GM21390 (cell line): ENCODE measurements at regions not wholly inside any gene's neighbourhood (a gene's known extent, or its start where the extent isn't known, plus 50 kb on each side); places are given as distances from the start of the nearest gene placed in this dataset.
"Not testable (repeated sequence)": the region's sequence is repeated elsewhere in the genome, so short reads cannot be mapped to it uniquely, and the experiment has no call there.

Experiments used
- ATAC-seq: cut with Tn5 transposase; IDR thresholded peaks from one replicate; pipeline ENCODE4 v1.9.1; 2021; ENCODE audit not compliant: unreplicated experiment

GRCh38 chr2:107102176-107102575 lies 216.2 kb upstream of the ST6GAL2 start:
- ATAC-seq: no peak

- no peak for ATAC-seq
Observed at GRCh38 chr2:107107351-107107750, 221.4 kb upstream of the ST6GAL2 start.

DNA sequence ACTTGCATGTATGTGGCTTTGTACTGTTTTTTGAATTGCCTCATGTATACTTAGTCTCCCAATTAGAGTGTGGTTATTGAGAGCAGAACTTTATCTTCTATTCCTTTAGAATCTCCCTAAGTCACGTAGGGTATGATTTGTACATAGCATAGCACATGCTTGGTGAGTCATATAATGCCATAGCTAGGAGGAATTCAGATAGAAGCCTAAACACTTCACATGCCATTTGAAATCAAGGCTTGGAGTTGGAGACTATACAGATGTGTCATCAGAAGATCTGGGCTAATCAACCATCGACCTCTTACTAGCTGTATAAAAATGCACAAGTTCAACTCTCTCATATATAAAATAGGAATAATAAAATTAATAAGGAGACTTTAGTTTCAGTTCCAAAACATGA lies 222.6 kb upstream of the ST6GAL2 start:
- ATAC-seq: no peak

GRCh38 chr2:107111623-107112022 lies 225.7 kb upstream of the ST6GAL2 start:
- ATAC-seq: peak; percentile 57

DNA sequence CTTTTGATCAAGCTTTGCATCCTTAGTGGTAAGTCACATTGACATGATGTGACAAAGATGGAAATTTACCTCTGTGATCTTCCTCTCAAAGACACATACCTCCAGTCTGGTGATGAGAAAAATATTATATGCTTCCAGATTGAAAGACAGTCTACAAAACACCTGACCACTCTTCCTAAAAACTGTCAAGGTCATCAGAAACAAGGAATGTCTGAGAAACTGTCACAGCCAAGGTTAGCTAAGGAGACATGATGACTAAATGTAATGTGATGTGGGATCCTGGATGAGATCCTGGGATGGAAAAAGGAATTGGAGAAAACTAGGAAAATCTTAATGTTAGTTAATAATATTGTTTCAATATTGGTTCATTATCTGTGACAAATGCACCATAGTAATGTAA lies 226.6 kb upstream of the ST6GAL2 start:
- no peak for ATAC-seq

DNA sequence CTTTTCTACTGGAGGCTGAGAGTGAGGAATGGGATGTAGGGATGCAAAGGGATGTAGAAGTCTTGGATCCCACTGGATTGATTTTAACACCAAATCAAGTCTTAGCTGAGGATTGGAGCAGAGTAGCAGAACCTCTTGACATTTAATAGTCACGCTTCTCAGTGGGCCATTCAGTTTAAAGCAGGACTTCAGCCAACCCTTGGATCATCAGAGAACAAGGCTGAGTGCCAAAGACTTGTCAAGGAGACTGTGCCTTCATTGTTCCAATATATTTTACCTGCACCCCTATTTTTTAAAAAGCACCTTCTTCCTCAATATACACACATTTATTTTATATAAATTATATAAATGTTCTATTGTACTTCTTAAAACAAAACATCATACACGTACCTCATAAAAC lies 242.4 kb upstream of the ST6GAL2 start:
- no peak for ATAC-seq

DNA sequence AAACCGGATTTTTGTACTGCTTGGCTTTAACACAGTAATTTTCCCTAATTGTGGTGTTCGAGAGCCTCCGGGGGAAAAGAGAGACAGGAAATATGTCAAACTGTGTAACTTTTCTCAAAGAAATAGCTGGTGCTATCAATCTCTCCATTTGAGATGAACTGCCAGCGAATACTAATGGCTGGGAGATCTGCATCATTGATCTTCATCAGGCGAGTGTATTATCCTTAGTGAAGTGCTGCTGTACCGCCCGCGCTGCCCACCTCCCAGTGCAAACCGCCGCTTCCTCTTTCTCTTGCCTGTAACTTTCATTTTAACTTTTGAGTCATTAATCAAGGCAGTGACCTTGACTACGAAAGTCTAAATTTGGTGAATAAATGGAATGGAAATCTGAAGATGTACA lies 246.1 kb upstream of the ST6GAL2 start:
- peak; percentile 93 for ATAC-seq

DNA sequence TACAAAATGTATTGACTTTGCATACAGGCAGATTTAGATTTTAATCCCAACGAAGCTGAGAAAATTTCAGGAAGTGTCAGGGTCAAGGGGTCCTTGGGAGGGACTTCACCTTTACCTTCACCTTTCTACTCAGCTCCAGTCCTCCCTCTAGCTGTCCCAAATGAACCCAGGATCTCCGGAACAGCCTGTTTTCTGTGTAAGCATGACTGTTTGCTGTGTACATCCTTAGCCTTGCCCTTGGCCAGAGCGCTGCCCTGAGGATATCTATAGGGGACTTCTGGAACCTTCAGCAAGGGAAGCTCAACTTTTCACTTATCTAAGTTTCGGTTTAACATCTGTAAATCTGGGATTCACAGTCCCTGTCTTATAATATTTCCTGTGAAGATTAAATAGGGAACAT lies 246.8 kb upstream of the ST6GAL2 start:
- no peak for ATAC-seq

DNA sequence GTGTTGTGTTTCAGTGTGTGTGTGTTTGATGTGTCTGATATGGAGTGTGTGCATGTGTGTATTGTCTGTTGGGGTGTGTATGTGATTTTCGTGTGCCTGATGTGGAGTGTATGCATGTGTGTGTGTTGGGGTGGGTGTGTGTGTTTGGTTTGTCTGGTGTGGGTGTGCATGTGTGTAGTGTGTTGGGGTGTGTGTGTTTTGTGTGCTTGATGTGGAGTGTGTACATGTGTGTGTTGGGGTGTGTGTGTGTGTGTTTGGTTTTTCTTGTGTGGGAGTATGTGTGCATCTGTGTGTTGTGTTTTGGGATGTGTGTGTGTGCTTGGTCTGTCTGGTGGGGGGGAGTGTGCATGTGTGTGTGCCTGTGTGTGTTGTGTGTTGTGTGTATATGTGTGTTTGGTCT lies 247.4 kb upstream of the ST6GAL2 start:
- ATAC-seq: no peak

GRCh38 chr2:107136733-107137132 lies 250.8 kb upstream of the ST6GAL2 start:
- ATAC-seq: no peak

- no peak for ATAC-seq
Observed at GRCh38 chr2:107137706-107138105, 251.7 kb upstream of the ST6GAL2 start.

GRCh38 chr2:107146181-107146580 lies 260.2 kb upstream of the ST6GAL2 start:
- ATAC-seq: no peak

GRCh38 chr2:107146645-107147044 lies 260.7 kb upstream of the ST6GAL2 start:
- not testable (repeated sequence) for ATAC-seq

DNA sequence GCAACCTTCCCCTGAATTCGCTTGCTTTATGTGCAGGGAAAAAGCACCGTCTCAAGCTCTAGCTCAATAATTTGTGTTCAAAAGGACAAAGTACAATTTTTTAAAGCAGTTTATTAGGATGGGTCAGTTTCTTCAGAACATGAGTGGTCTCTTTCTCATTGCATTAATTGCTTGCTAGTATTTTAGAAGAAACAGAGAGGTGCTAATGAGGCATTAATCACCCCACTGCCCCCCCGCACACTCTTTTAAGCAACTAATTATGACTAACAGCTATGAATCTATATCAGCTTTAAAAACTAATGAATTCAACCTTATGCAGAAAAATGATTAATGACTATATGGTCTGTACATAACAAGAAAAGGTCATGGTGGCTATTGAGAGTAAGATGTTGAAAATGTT lies 262.1 kb upstream of the ST6GAL2 start:
- no peak for ATAC-seq

DNA sequence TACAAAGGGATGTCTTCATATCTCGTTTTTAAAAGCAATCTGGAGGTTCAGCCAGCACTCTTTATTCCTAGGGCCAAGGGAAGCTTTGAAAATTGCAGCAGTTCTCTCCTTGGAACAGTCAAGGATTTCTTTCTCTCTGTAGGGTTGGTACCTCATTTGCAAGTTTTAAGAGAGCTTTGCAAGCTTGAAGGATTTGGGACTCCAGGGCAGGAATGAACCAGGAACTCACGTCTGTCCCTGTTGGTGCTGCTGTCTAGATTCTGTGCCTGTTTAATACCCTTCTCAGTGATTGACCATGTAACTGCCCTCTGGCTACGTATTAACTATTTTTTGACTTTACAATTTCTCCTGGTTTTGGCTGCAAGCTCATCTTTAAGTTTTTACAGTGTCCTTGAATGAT lies 262.5 kb upstream of the ST6GAL2 start:
- ATAC-seq: no peak

DNA sequence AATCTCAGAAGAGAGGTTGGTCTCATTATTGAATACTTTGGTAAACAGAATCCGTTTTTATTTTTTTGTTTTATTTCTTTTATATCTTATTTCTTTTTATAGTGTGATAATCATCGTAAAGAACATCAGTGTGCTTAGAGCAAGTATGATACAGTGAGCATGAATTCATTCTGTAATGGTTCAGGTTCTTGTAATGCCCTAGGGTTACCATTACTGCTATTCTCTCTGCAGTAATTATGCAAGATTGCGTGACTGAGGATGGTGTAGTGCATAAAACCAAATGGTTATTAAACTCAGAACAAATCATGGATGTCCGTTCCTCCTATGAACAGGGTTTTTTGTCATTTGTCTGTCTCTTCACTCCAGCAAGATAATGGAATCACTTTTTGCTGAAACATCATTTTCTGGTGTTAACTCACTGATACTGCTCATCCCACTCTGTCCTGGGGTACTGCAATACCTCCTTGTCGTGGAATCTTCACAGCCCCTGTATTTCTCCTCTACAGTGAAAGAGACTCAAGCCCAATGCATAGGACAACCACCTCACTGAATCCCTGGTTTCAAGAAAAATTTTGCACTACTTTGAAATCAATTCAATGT lies 274.8 kb upstream of the ST6GAL2 start:
- no peak for ATAC-seq

- no peak for ATAC-seq
Observed at GRCh38 chr2:107168141-107168540, 282.2 kb upstream of the ST6GAL2 start.

DNA sequence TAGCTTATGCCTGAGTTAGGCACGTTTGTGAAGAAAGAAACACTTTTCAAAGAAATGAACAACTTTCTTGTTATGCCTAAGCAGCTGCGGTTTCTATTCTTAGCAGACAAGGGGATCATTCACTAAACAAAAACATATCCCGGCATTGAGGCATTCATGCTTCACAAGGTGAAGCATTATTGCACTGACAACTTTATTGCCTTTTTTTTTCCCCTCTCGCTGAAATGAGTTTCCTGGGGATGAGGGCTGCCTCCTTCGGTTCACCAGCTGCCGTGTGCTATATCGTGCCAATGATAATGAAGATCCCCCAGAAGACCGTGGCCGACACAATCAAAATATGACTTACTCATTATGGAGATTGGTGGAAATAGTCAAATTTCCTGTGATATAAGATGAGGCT lies 288.2 kb upstream of the ST6GAL2 start:
- no peak for ATAC-seq

GRCh38 chr2:107182981-107183380 lies 297.0 kb upstream of the ST6GAL2 start:
- ATAC-seq: no peak

DNA sequence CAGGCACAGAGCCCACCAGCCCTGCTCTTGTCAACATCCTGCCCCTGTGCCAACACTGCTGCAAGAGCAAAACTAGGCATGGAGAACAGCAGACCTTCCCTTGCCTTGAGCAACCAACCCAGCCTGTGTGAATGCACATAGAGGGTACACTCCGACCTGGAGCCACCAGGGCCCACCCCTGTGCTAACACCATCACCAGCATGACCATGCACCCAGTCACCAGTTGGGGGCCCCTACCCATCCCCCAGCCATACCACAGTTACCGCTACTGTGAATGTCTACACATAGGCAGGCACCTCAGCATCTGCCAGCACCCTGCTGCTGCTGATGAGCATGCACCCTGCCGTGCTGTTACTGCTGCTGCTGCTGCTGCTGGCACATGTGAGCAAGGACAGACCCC lies 301.9 kb upstream of the ST6GAL2 start:
- ATAC-seq: no peak

GRCh38 chr2:107195631-107196030 lies 309.7 kb upstream of the ST6GAL2 start:
- no peak for ATAC-seq

- no peak for ATAC-seq
Observed at GRCh38 chr2:107197594-107198294, 311.8 kb upstream of the ST6GAL2 start.
